Iris pigment epithelial cell (primary cell): ENCODE measurements at regions not wholly inside any gene's neighbourhood (a gene's known extent, or its start where the extent isn't known, plus 50 kb on each side); places are given as distances from the start of the nearest gene placed in this dataset.

Experiments used
- DNase-seq: peaks from one replicate; pipeline ENCODE4 v3.0.0-alpha.2; 2011; ENCODE audit warnings: low read depth

GRCh38 chr2:7209757-7210555 is 292.7 kb downstream of the RNF144A start:
- DNase-seq = peak; percentile 40

GRCh38 chr2:7210712-7211111 is 293.5 kb downstream of the RNF144A start:
- no peak for DNase-seq

- no peak for DNase-seq
These were observed 308.6 kb downstream of the RNF144A start for GRCh38 chr2:7225848-7226247.

GRCh38 chr2:7226501-7226900 is 309.3 kb downstream of the RNF144A start:
- DNase-seq = no peak

- DNase-seq = no peak
These were observed 315.9 kb downstream of the RNF144A start for GRCh38 chr2:7233126-7233525.

GRCh38 chr2:7237466-7237865 is 320.3 kb downstream of the RNF144A start:
- DNase-seq = no peak

GRCh38 chr2:7239078-7239477 is 321.9 kb downstream of the RNF144A start:
- DNase-seq = no peak

GRCh38 chr2:7241041-7241745 is 324.0 kb downstream of the RNF144A start:
- no peak for DNase-seq

GRCh38 chr2:7242189-7242867 is 325.1 kb downstream of the RNF144A start:
- DNase-seq = no peak

- DNase-seq = no peak
These were observed 326.1 kb downstream of the RNF144A start for GRCh38 chr2:7243276-7243675.

- DNase-seq = no peak
These were observed 339.2 kb downstream of the RNF144A start for GRCh38 chr2:7256377-7256776.

- no peak for DNase-seq
These were observed 345.5 kb downstream of the RNF144A start for GRCh38 chr2:7262727-7263126.

GRCh38 chr2:7264791-7265190 is 347.6 kb downstream of the RNF144A start:
- no peak for DNase-seq

- no peak for DNase-seq
These were observed 348.1 kb downstream of the RNF144A start for GRCh38 chr2:7265286-7265685.

- no peak for DNase-seq
These were observed 352.0 kb downstream of the RNF144A start for GRCh38 chr2:7269106-7269643.

- DNase-seq = no peak
These were observed 352.8 kb downstream of the RNF144A start for GRCh38 chr2:7270011-7270431.

GRCh38 chr2:7272210-7272609 is 355.0 kb downstream of the RNF144A start:
- DNase-seq = peak; percentile 39

- DNase-seq = no peak
These were observed 361.8 kb downstream of the RNF144A start for GRCh38 chr2:7278984-7279383.

GRCh38 chr2:7279421-7279949 is 362.3 kb downstream of the RNF144A start:
- no peak for DNase-seq

- no peak for DNase-seq
These were observed 363.6 kb downstream of the RNF144A start for GRCh38 chr2:7280790-7281189.

- no peak for DNase-seq
These were observed 364.3 kb downstream of the RNF144A start for GRCh38 chr2:7281231-7282201.
